Keratinocyte (primary cell): ENCODE measurements at regions not wholly inside any gene's neighbourhood (a gene's known extent, or its start where the extent isn't known, plus 50 kb on each side); places are given as distances from the start of the nearest gene placed in this dataset.

Experiments used
- DNase-seq: peaks from one replicate; pipeline ENCODE4 v3.0.0-alpha.2; 2011; ENCODE audit warnings: low read depth, missing footprints, low spot score
- FAIRE-seq: peaks from 2 replicates; lab custom pipeline; 2011; peaks lifted over from hg19 to GRCh38; lab: Jason Lieb, UNC
- H2AFZ ChIP-seq: 2 replicates; pipeline ENCODE4 v1.6.0; 2012; ENCODE audit warnings: low read length, control low read depth, inconsistent platforms; ENCODE audit not compliant: control insufficient read depth
- H3K27ac ChIP-seq: 2 replicates; pipeline ENCODE4 v1.5.1; 2011; ENCODE audit warnings: low read length; ENCODE audit not compliant: control insufficient read depth, insufficient read depth
- H3K27me3 ChIP-seq: 3 replicates; pipeline ENCODE4 v1.6.0; 2011; ENCODE audit warnings: low read length; ENCODE audit not compliant: control insufficient read depth, insufficient read depth; ENCODE audit errors: extremely low read depth
- H3K36me3 ChIP-seq, 2 experiments: 2 replicates in 1 of 2; 3 replicates in 1 of 2; pipeline ENCODE4 v1.5.1; 2011; ENCODE audit warnings: low read length in 2 of 2, mild to moderate bottlenecking in 1 of 2; ENCODE audit not compliant: control insufficient read depth in 2 of 2, insufficient read depth in 2 of 2; ENCODE audit errors: extremely low read depth in 1 of 2
- H3K4me1 ChIP-seq: 3 replicates; pipeline ENCODE4 v1.5.1; 2011; ENCODE audit warnings: low read length; ENCODE audit not compliant: control insufficient read depth, insufficient read depth; ENCODE audit errors: extremely low read depth
- H3K4me2 ChIP-seq: 3 replicates; pipeline ENCODE4 v1.6.0; 2011; ENCODE audit warnings: low read depth, low read length; ENCODE audit not compliant: control insufficient read depth, insufficient read depth; ENCODE audit errors: extremely low read depth
- H3K4me3 ChIP-seq, 3 experiments: fragments of 200-600 bp in 1 of 3; sonication (generic) in 1 of 3; 2 replicates in 2 of 3; 3 replicates in 1 of 3; pipeline ENCODE4 v1.5.1; 2011 to 2016; ENCODE audit warnings: low read length in 3 of 3, mild to moderate bottlenecking in 3 of 3, control low read depth in 2 of 3, inconsistent platforms in 1 of 3, low read depth in 1 of 3, mixed read lengths in 1 of 3, mixed run types in 1 of 3, moderate library complexity in 1 of 3; ENCODE audit not compliant: control insufficient read depth in 2 of 3, insufficient read depth in 2 of 3; ENCODE audit errors: extremely low read depth in 1 of 3
- H3K79me2 ChIP-seq: 2 replicates; pipeline ENCODE4 v1.6.0; 2012; ENCODE audit warnings: low read length; ENCODE audit not compliant: control insufficient read depth, insufficient read depth
- H3K9ac ChIP-seq: 3 replicates; pipeline ENCODE4 v1.6.0; 2011; ENCODE audit warnings: low read length; ENCODE audit not compliant: control insufficient read depth, insufficient read depth; ENCODE audit errors: extremely low read depth
- H3K9me1 ChIP-seq: 3 replicates; pipeline ENCODE4 v1.6.0; 2011; ENCODE audit warnings: low read length; ENCODE audit not compliant: control insufficient read depth, insufficient read depth; ENCODE audit errors: extremely low read depth
- H3K9me3 ChIP-seq: 2 replicates; pipeline ENCODE4 v1.5.1; 2012; ENCODE audit warnings: low read depth, low read length; ENCODE audit not compliant: control insufficient read depth
- H4K20me1 ChIP-seq: 3 replicates; pipeline ENCODE4 v1.6.0; 2011; ENCODE audit warnings: low read length; ENCODE audit not compliant: control insufficient read depth, insufficient read depth; ENCODE audit errors: extremely low read depth
- CTCF ChIP-seq, 3 experiments: IDR thresholded peaks in 1 of 3; conservative IDR thresholded peaks in 1 of 3; optimal IDR thresholded peaks in 1 of 3; 2 replicates in 2 of 3; 3 replicates in 1 of 3; pipeline versions ENCODE3 to v1.5.1; 2011; ENCODE audit warnings: low read length in 3 of 3, mild to moderate bottlenecking in 3 of 3, moderate library complexity in 2 of 3, control low read depth in 1 of 3, inconsistent platforms in 1 of 3; ENCODE audit not compliant: insufficient read depth in 2 of 3; ENCODE audit errors: extremely low read depth in 1 of 3
- EZH2 ChIP-seq: IDR thresholded peaks from one replicate; pipeline ENCODE4 v1.6.1; 2012; ENCODE audit warnings: inconsistent platforms, mild to moderate bottlenecking, low read length, moderate library complexity
- dilution Hi-C: fragments of 300-500 bp; cut with MboI; formaldehyde crosslinking; loops from one replicate; pipeline ENCODE4 v1.7.0; 2020; ENCODE audit warnings: low sequenced_read_pairs; ENCODE audit not compliant: extremely low pct_ligation_motif_present

GRCh38 chr5:38783011-38783561, 62.7 kb upstream of the OSMR start:
- Histone ChIP-seq H3K9ac (no peak overlapping the region), H3K4me3 (no peak overlapping the region), H3K4me1 (no peaks in the 10 kb centered on the region), H3K27ac (no peak overlapping the region), H3K27me3 (no peaks in the 10 kb centered on the region), H2AFZ (no peak overlapping the region), H3K36me3 (no peaks in the 10 kb centered on the region), H4K20me1 (no peaks in the 10 kb centered on the region), H3K4me2 (no peak overlapping the region), H3K9me1 (no peaks in the 10 kb centered on the region), H3K9me3 (no peaks in the 10 kb centered on the region), H3K79me2 (no peaks in the 10 kb centered on the region)
- FAIRE-seq (no peak), DNase-seq (no peak)
- no peak for TF ChIP-seq CTCF (optimal IDR thresholded peaks at IDR 0.05 in 1 of 3, IDR thresholded peaks at IDR 0.05 in 1 of 3, conservative IDR thresholded peaks at IDR 0.05 in 1 of 3; ENCODE audit: extremely low read depth in 1 of 3, insufficient read depth in 2 of 3, low read length in 3 of 3)
- dilution Hi-C loops = no loop called here

GRCh38 chr5:38789134-38789533, 56.7 kb upstream of the OSMR start:
- DNase-seq (no peak), FAIRE-seq (no peak)
- Histone ChIP-seq H3K9me3 (no peaks in the 10 kb centered on the region), H2AFZ (no peak overlapping the region), H3K27me3 (no peaks in the 10 kb centered on the region), H3K36me3 (no peaks in the 10 kb centered on the region), H3K79me2 (no peaks in the 10 kb centered on the region), H3K4me1 (no peaks in the 10 kb centered on the region), H3K4me2 (no peak overlapping the region), H3K9ac (no peak overlapping the region), H3K9me1 (no peaks in the 10 kb centered on the region), H3K27ac (no peak overlapping the region), H4K20me1 (no peaks in the 10 kb centered on the region), H3K4me3 (no peak overlapping the region)
- no peak for TF ChIP-seq EZH2
- TF ChIP-seq CTCF (optimal IDR thresholded peaks at IDR 0.05 in 1 of 3, IDR thresholded peaks at IDR 0.05 in 1 of 3, conservative IDR thresholded peaks at IDR 0.05 in 1 of 3; ENCODE audit: extremely low read depth in 1 of 3, insufficient read depth in 2 of 3, low read length in 3 of 3) = no peak
- dilution Hi-C loops = no loop called here
